ENCODE measurements at regions not wholly inside any gene's neighbourhood (a gene's known extent, or its start where the extent isn't known, plus 50 kb on each side); places are given as distances from the start of the nearest gene placed in this dataset.
A peak's percentile ranks its signal among the peaks of the same experiment; 100 is the strongest.
"Not testable (repeated sequence)": the region's sequence is repeated elsewhere in the genome, so short reads cannot be mapped to it uniquely, and the experiment has no call there.

DNA sequence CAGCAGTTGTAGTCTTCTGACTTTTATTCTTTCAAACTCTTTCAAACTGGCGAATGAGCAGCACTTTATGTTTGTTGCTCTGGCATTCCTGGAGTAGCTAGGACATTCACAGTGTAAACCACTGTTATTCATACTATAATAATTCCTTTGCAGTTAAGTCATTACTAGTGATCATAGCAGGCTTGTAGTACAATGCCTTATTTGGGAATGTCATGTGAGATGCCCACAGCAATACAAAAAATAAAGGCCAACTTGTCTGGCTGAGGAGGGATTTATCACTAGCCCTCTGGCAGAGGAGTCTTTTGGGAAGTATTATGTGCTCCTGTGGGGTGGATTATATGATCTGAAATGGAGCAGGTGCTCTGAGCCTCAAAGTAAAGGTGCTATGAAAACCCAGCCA is 197.2 kb downstream of the VGLL3 start:
- no peak for DNase-seq

DNA sequence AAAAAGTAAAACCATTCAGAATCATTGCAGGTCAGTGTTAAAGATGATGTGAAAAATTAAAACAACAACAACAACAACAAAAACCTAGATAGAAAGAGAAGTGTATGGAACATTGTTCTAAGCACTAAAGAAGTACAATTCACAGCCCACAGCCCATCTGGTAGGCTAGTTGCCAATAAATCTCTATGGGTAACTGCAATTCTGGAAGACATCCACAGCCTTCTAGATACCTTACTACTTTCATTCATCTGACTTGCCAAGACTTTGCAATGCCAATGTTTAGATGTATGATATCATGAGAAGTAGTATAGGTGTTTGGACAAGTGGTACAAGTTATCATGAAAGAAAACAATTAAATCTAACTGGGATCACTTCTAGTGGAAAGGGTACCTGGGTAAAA is 198.6 kb downstream of the VGLL3 start:
- no peak for DNase-seq

DNA sequence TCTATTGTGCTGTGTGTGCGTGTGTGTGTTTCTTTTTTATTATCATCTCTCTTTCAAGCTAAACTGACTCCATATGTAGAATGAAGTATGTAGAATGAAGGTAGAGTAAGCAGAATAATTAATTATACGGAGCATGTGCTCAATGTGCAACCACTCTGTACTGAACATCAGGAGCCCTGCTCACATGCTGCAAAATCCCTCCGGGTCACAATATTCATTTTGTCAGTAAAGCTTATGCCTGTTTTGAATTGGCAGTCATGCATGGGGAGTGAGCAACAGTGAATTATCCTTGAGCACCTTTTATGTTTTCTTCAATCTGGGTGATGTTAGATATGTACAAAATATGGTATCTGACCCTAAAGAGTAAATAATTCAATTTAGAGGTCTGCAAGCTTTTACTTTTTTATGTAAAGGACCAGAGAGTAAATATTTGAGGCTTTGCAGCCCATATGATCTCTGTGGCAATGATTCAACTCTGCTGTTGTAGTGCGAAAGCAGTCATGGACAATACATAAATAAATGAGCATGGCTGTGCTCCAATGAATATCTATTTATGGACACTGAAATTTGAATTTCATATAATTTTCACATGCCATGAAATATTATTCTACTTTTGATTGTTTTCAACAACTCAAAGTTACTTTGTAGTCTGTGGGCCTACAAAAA is 199.9 kb downstream of the VGLL3 start:
- DNase-seq: no peak

DNA sequence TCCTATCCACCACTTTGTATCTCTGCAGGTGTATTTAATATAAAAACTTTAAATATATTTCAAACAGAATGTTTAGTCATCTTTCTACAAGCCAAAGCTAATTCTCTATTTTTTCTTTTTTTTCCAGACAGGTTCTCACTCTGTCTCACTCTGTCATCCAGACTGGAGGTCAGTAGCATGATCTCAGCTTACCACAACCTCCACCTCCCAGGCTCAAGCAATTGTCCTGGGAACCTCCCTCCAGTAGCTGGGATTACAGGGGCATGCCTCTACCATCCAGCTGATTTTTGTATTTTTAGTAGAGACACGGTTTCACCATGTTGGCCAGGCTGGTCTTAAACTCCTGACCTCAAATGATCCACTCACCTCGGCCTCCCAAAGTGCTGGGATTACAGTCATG is 202.6 kb downstream of the VGLL3 start:
- DNase-seq: no peak

DNA sequence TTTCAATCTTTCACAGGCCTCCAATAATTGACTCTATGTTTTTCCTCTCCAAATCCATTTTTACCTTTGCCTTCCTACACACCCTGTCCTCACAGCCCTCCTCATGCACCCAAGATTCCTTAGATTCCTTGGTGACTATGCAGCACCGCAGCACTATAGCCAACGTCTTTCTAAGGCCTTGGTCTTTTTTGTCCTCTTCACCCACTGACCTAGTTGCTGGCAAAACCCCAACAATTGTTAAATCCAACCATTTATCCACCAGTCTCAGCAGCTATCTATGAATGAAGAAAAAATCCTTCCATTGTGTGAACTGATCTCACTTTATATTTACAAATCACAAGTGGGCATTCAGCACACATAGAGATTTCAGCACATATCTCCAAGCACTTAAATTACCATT is 203.9 kb downstream of the VGLL3 start:
- no peak for DNase-seq

DNA sequence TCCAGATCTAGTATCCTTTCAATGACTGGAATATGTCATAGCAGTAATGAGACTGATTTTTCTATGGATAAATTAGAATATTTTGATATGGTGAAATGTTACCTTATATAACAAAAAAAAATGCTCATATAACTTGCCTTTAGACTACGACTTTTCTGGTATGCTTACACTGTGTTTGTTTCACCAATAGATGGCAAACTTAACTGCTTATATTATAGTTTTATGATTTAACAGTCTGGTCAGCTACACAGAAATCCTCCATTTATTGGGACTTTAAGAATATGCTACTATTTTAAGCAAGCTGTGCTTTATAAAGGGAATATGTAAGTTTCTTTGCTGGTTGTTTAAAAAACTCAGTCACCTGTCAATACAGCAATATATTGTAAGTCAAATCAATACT is 205.6 kb downstream of the VGLL3 start:
- DNase-seq: no peak

DNA sequence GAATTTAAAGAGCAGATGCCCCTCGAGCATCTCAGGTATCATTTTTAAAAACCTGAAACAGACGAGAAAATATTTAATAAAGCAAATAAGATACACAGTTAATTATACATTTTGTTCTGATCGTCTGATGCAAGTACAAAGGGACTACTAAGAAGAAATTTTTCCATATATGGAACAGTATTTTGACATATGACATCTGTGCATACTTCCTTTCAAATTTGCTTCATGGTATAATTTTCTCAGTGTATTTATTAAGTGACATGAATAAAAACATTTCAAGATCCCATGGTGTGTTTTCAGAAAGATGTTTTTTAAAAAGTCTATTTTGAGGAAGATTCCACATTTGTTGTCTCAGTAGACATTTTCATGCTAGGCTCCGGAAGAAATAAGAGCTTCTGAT is 208.1 kb downstream of the VGLL3 start:
- no peak for DNase-seq

DNA sequence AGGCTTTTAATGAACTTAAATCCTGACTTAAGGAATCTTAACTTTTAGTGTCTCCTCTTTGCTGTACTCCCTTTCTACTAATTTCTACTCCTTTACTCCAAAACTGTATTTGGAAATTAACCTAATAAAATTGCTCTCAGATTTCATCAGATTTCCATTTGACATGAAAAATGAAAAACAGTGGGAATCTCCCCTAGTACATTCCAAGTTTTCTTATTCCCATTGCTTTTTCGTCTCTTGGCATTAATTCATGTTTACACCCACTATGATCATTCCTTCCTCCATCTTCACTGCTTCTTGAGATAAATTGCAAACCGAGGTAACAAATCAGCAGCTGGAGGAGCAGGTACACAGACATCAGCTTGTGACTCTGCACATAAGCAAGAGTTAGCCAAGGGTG is 208.7 kb downstream of the VGLL3 start:
- no peak for DNase-seq

DNA sequence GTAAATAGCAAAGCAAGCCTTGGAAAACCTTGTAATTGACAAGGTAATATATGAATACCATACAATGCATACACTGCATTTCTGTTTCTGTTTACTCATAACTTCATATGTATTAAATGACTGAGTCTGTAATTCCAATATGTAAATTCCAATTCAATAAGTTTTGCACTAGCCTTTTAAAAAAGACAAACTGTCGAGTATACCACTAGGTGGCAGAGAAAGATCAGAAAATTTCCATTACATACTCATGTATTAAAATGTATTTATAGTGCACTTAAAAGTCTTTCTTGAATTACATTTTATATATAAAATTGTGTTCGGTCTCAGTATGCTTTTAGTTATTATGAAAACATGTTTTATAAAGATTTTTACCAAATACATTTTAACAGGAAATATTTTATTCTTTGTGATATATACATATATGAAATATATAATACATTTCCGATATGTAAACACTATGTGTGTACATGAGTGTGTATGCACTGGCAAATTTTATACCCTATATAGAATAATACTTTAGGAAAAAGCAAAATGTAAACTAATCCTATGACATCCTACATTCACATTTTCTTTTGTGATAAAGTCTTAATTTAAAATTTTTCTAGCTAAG is 216.8 kb downstream of the VGLL3 start:
- peak; percentile 1 for DNase-seq

DNA sequence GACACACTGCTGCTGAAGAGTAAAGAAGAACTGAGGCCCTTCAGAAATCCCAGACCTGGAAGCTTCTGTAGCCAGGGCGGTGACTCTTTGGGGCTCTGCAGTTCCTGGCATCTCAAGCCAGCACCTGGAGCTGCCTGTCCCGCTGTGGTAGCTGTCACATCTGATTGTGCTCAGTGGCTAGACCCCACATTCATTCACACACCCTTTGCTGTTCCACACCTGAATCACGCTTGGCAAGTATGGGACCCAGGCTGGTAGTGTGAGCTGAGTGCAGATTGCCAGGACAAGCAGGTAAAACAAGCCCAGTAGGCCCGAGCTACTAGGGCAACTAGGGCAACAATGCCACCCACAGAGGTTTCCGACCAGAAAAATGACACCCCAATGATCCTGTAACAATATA is 218.2 kb downstream of the VGLL3 start:
- DNase-seq: no peak

DNA sequence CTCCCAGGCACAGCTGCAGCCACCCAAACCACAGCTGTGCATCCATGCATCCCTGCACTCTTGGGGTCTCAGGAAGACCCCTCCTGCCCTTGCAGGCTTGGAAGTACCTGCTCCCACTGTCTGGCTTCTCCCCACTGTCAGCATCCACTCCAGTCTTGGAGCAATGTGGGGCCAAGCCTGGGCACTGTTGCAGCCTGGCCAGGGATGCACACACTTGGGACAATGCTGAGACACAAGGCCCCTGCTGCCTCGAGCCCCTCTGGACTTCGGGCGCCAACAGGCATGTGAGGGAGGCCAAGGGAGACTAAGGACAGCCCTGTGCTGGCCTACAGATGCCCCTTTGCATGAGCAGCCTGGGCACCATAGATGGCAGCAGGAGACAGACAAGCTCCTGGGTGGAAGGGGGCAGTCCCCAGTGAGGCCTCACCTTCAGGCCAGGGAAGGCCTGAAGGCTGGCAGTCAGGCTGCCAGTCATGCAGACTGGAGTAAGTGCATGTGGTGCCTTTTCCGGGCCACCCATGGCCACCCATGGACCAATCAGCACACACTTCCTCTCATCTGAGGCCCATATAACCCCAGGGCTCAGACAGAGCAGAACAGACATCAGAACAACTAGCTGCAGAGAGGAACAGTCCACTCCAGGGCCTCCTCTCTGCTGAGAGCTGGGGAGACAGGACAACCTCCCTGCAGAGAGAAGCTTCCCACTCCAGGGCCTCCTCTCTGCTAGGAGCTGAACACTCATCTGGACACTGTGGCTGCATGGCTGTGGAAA is 219.0 kb downstream of the VGLL3 start:
- no peak for DNase-seq

DNA sequence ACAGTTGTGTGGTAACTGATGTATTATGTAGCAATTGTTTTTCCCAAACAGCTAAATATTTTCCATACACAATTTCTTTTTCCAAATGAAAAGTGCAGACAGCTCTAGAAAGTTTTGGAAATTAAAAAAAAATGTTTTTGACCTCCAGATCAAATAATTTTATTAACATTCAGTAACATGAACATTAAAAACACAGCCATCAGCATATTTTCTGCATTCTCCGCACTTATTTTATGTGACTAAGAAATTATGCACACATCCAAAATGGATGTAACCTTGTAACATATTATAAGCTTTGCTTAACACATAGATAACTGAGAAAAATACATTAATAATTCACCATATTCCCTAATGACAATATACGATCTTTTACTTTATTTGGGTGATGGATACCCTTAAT is 224.6 kb downstream of the VGLL3 start:
- DNase-seq: no peak

DNA sequence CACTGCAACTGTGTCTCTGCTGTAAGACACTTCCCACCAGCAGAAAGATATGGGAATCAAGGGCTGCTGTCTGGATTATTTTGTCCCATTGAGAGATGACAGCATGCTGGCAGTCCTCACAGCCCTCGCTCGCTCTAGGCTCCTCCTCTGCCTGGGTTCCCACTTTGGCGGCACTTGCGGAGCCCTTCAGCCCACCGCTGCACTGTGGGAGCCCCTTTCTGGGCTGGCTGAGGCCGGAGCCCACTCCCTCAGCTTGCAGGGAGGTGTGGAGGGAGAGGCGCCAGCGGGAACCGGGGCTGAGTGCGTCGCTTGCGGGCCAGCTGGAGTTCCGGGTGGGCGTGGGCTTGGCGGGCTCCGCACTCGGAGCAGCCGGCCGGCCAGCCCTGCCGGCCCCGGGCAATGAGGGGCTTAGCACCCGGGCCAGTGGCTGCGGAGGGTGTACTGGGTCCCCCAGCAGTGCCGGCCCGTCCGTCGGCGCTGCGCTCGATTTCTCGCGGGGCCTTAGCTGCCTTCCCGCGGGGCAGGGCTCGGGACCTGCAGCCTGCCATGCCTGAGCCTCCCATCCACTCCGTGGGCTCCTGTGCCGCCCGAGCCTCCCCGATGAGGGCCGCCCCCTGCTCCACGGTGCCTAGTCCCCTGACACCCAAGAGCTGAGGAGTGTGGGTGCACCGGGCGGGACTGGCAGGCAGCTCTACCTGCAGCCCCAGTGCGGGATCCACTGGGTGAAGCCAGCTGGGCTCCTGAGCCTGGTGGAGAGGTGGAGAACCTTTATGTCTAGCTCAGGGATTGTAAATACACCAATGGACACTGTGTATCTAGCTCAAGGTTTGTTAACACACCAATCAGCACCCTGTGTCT is 233.4 kb downstream of the VGLL3 start:
- not testable (repeated sequence) for DNase-seq

DNA sequence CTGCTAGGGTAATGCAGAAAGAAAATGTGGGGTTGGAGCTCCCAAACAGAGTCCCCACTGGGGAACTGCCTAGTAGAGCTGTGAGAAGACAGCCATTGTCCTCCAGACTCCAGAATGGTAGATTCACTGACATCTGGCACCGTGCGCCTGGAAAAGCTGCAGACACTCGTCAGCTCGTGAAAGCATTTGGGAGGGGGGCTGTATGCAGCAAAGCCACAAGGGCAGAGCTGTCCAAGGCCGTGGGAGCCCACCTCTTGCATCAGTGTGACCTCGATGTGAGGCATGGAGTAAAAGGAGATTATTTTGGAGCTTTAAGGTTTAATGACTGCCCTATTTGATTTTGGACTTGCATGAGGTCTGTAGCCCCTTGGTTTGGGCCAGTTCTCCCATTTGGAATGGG is 242.9 kb downstream of the VGLL3 start:
- DNase-seq: no peak

DNA sequence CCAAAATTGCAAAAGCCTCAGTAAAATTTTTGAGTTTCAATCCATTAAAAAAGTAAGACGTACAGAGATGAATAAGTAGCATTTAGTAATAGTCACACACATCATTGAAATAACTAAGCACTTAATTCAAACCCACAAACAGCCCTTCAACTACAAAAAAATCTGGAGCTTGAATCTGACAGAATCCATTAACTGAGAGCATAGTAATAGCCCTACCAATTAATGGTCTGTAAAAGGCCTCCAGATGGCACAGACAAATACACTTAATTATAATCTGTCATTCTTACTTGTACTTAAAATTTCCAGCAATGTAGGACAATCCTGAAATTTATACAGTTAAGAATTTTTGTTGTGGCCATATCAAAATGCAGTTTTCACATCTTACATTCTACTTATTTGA is 246.9 kb downstream of the VGLL3 start:
- DNase-seq: no peak

DNA sequence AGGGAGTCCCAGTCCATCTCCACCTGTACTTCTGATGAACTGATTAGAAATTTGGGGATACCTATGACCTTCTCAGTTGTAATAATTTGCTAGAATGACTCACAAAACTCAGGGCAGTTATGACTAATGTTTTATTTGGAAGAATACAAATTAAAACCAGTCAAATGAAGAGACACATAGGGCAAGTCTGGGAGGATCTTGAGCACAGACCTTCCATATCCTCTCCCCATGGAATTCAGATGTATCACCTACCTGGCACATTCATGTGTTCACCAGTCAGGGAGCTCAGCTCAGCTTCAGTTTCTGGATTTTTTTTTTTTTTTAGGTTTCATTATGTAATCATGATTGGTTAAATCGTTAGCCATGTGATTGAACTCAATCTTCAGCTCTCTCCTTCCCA is 247.7 kb downstream of the VGLL3 start:
- no peak for DNase-seq

DNA sequence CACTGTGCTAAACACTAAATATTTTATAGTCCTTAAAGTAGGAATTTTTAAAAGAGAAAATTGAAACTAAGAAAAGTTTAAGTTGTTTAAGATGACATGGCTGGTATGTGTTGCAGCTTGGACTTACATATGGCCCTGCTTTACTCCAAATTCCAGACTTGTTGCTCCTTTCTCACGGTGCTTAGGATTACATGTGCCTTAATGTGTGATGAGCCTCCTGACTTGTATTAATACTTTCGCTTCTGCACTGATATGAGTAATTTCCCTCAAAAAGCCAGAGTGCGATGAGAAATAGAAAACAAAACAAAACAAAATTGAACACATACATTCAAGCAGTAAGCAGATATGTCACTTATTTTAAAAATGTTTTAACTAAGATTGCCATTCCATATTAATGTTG is 250.2 kb downstream of the VGLL3 start:
- DNase-seq: no peak

DNA sequence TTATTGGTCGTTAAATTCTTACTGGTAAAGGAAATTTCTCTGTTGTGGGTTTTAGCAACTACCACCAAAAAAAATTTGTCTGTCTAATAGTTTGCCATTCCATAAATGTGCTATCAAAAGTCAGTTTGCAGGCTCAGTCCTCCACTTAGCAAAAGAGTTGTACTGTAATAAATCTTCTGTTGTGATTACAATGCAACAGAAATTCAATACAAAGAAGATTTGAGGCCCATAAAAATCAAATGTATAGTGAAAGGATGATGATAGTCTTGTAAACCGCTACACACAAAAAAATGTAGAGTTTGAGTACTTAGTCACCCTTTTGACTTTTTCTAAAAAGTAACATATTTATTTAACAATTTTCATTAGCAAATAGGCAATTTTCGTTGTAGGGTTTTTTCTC is 251.7 kb downstream of the VGLL3 start:
- no peak for DNase-seq

DNA sequence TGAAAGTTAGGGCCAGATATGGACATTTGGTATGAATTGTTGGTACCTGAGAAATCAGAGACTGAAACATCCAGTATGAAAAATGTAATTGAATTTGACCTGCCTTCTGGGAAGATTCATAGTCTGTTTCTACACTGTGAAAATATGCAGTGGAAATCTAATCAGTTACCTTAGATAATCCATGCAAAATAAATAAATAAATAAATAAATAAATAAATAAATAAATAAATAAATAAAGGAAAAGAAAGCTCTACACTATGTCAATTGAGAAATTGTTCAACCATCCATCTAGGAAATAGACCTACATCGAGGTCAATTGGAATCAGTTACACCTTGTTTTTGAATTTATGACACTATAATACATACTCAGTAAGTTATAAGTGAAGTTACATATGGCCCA is 252.3 kb downstream of the VGLL3 start:
- no peak for DNase-seq

DNA sequence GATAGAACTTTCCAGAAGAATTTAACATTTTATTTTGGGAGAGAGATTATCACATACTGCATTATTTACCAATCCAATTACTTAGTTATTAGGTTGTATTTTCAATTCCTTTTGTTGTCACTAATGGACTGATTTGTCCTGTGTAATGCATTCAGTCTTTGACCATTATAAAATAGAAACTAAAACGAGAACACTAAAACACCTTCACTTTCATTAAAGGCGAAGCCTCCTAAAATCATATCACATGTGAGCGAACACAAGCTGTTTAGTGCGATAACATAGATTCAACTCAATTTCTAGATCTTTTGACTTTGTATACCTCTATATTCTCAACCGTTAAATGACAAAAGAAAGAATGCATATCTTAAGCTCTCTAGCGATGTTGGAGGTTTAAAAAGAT is 253.4 kb downstream of the VGLL3 start:
- no peak for DNase-seq

DNA sequence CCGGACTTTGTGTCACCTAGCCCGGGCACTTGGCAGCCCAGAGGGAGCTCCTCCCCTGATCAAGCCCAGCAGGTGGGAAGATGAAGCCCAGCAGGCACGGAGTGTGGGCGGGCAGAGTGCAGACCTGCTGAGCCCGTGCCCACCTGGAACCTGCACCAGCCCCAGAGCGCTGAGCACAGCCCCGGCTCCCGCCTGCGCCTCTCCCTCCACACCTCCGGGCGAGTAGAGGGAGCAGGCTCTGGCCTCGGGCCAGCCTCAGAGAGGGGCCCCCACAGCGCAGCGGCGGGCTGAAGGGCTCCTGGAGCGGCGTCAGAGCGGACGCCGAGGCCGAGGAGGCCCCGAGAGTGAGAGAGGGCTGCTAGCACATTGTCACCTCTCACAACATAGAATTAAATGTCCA is 257.7 kb downstream of the VGLL3 start:
- no peak for DNase-seq

DNA sequence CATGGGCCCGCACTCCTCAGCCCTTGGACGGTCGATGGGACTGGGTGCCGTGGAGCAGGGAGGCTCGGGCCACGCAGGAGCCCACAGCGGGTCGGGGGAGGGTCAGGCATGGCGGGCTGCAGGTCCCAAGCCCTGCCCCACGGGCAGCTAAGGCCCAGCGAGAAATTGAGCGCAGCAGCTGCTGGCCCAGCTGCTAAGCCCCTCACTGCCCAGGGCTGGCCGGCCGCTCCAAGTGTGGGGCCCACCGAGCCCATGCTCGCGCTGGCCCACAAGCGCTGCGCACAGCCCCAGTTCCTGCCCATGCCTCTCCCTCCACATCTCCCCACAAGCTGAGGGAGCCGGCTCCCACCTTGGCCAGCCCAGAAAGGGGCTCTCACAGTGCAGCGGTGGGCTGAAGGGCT is 259.4 kb downstream of the VGLL3 start:
- no peak for DNase-seq

DNA sequence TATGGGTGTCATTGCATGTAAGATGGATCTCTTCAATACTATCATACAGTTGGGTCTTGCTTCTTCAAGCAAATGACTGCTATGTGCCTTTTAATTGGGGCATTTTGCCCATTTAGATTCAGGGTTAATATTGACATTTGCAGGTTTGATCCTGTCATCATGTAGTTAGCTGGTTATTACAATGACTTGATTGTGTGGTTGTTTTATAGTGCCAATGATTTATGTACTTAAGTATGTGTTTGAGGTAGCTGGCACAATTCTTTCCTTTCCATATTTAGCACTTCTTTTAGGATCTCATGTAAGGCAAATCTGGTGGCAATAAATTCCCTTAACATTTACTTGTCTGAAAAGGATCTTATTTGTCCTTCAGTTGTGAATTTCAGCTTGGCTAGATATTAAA is 267.5 kb downstream of the VGLL3 start:
- DNase-seq: peak; percentile 20

DNA sequence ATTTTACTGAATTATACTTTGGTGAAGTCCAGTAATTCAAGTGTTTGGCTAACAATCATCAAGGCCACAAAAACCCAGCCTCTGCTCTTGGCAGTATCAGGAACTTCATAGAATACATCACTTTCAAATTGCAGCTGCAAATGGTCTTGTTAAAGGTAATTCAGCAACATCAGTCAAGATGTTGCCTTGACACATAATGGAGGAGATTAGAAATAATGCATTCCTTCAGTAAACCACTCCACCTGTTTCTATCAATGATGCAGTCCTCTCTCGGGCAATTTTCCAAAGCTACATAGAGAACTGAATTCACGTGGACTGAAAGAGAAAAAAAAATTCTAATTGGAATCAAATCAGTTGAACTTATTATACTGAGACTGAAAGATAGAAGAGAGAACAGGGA is 279.3 kb downstream of the VGLL3 start:
- no peak for DNase-seq
